GM12875 (cell line): ENCODE measurements at regions not wholly inside any gene's neighbourhood (a gene's known extent, or its start where the extent isn't known, plus 50 kb on each side); places are given as distances from the start of the nearest gene placed in this dataset.

Experiments
- H3K4me3 ChIP-seq: one replicate; pipeline ENCODE4 v1.5.1; 2011; ENCODE audit warnings: low read depth, low read length, control low read depth
- CTCF ChIP-seq: IDR thresholded peaks from 2 replicates; pipeline ENCODE4 v1.5.1; 2011; ENCODE audit warnings: low read depth, mild to moderate bottlenecking, control low read depth, inconsistent platforms, low read length, moderate library complexity, borderline replicate concordance; ENCODE audit not compliant: insufficient read depth

- no peak for TF ChIP-seq CTCF
These were observed 58.8 kb downstream of the SPRY1 start for GRCh38 chr4:123455360-123455759.

GRCh38 chr4:123462007-123462406 is 65.4 kb downstream of the SPRY1 start:
- H3K4me3 ChIP-seq = no peak overlapping the region
- no peak for TF ChIP-seq CTCF

More at GRCh38 chr4:123455360-123455759, 58.8 kb downstream of the SPRY1 start:
- no peak overlapping the region for H3K4me3 ChIP-seq

- no peak overlapping the region for H3K4me3 ChIP-seq
- TF ChIP-seq CTCF = no peak
These were observed 67.3 kb downstream of the SPRY1 start for GRCh38 chr4:123463869-123464268.

- no peak overlapping the region for H3K4me3 ChIP-seq
- TF ChIP-seq CTCF = no peak
These were observed 68.8 kb downstream of the SPRY1 start for GRCh38 chr4:123465416-123465815.

GRCh38 chr4:123466080-123466785 is 69.6 kb downstream of the SPRY1 start:
- H3K4me3 ChIP-seq = no peak overlapping the region
- no peak for TF ChIP-seq CTCF

- H3K4me3 ChIP-seq = no peak overlapping the region
- no peak for TF ChIP-seq CTCF
These were observed 72.0 kb downstream of the SPRY1 start for GRCh38 chr4:123468479-123469031.

- TF ChIP-seq CTCF = no peak
- no peak overlapping the region for H3K4me3 ChIP-seq
These were observed 72.7 kb downstream of the SPRY1 start for GRCh38 chr4:123469245-123469644.
